Ishikawa (cell line): ENCODE measurements at regions not wholly inside any gene's neighbourhood (a gene's known extent, or its start where the extent isn't known, plus 50 kb on each side); places are given as distances from the start of the nearest gene placed in this dataset.

ENCODE experiments used
- CEBPB ChIP-seq: IDR thresholded peaks from 2 replicates; pipeline ENCODE4 v1.6.1; 2012
- CREB1 ChIP-seq: IDR thresholded peaks from 2 replicates; pipeline ENCODE4 v1.6.1; 2012; ENCODE audit warnings: low read depth
- EGR1 ChIP-seq: IDR thresholded peaks from 2 replicates; pipeline ENCODE4 v1.6.1; 2012
- EP300 ChIP-seq: IDR thresholded peaks from 2 replicates; pipeline ENCODE4 v1.6.1; 2012; ENCODE audit warnings: borderline replicate concordance
- FOXM1 ChIP-seq: IDR thresholded peaks from 2 replicates; pipeline ENCODE4 v1.6.1; 2012; ENCODE audit warnings: low read depth, borderline replicate concordance
- MAX ChIP-seq: IDR thresholded peaks from 2 replicates; pipeline ENCODE4 v1.6.1; 2012
- NFIC ChIP-seq: IDR thresholded peaks from 2 replicates; pipeline ENCODE4 v1.6.1; 2012
- RAD21 ChIP-seq: IDR thresholded peaks from 2 replicates; pipeline ENCODE4 v1.6.1; 2012; ENCODE audit warnings: low read depth
- REST ChIP-seq: IDR thresholded peaks from 2 replicates; pipeline ENCODE4 v1.6.1; 2012; ENCODE audit warnings: low read depth, mild to moderate bottlenecking
- TAF1 ChIP-seq: IDR thresholded peaks from 2 replicates; pipeline ENCODE4 v1.6.1; 2012; ENCODE audit warnings: low read depth, mild to moderate bottlenecking
- TCF12 ChIP-seq: IDR thresholded peaks from 2 replicates; pipeline ENCODE4 v1.6.1; 2012; ENCODE audit warnings: low read depth
- TEAD4 ChIP-seq: IDR thresholded peaks from 2 replicates; pipeline ENCODE4 v1.6.1; 2012
- USF1 ChIP-seq: IDR thresholded peaks from 2 replicates; pipeline ENCODE4 v1.6.1; 2012
- YY1 ChIP-seq: IDR thresholded peaks from 2 replicates; pipeline ENCODE4 v1.6.1; 2012; ENCODE audit warnings: low read depth
- ZBTB7A ChIP-seq: IDR thresholded peaks from 2 replicates; pipeline ENCODE4 v1.6.1; 2012; ENCODE audit warnings: low read depth

- TF ChIP-seq CREB1 (no peak), FOXM1 (no peak), RAD21 (no peak), YY1 (no peak), TEAD4 (no peak), TCF12 (no peak), CEBPB (no peak), ZBTB7A (no peak), MAX (no peak), NFIC (no peak), EGR1 (no peak), EP300 (no peak), TAF1 (no peak)
Measured at GRCh38 chr3:38985981-38986380, 65.8 kb downstream of the SCN11A start.

- TF ChIP-seq REST (no peak), RAD21 (no peak), CEBPB (no peak), CREB1 (no peak), MAX (no peak), EP300 (no peak), YY1 (no peak), NFIC (no peak), TEAD4 (no peak), USF1 (no peak), EGR1 (no peak)
Measured at GRCh38 chr3:38985581-38985980, 66.2 kb downstream of the SCN11A start.

- TF ChIP-seq EP300 (no peak), ZBTB7A (no peak), TEAD4 (no peak), REST (no peak), YY1 (no peak), NFIC (no peak), FOXM1 (no peak), USF1 (no peak), RAD21 (no peak), TCF12 (no peak), CREB1 (no peak), CEBPB (no peak)
Measured at GRCh38 chr3:38984731-38985130, 67.0 kb downstream of the SCN11A start.

GRCh38 chr3:38984110-38984509, 67.6 kb downstream of the SCN11A start:
- no peak for TF ChIP-seq USF1
- no peak for TF ChIP-seq ZBTB7A
- TF ChIP-seq YY1, result no peak
- TF ChIP-seq REST, result no peak
- TF ChIP-seq TCF12, result no peak

- no peak for TF ChIP-seq EP300
- TF ChIP-seq USF1, result no peak
- TF ChIP-seq FOXM1, result no peak
- TF ChIP-seq ZBTB7A, result no peak
- TF ChIP-seq NFIC, result no peak
- no peak for TF ChIP-seq MAX
- no peak for TF ChIP-seq TEAD4
- no peak for TF ChIP-seq TAF1
- TF ChIP-seq CEBPB, result no peak
- TF ChIP-seq TCF12, result no peak
- TF ChIP-seq REST, result no peak
- TF ChIP-seq EGR1, result no peak
Measured at GRCh38 chr3:38980938-38981337, 70.8 kb downstream of the SCN11A start.
